A549 (cell line): ENCODE measurements at regions not wholly inside any gene's neighbourhood (a gene's known extent, or its start where the extent isn't known, plus 50 kb on each side); places are given as distances from the start of the nearest gene placed in this dataset.

Source experiments
- CEBPB ChIP-seq, 2 experiments: fragments of >200 bp in 1 of 2; sonication (Bioruptor Twin) in 1 of 2; formaldehyde crosslinking in 1 of 2; IDR thresholded peaks; 2 replicates each; pipeline ENCODE4 v1.6.1; 2012 to 2016
- ESRRA ChIP-seq: fragments of 150-350 bp; IDR thresholded peaks from 2 replicates; pipeline ENCODE4 v1.6.1; 2014; ENCODE audit warnings: mild to moderate bottlenecking, low read length, borderline replicate concordance
- HOXA7 ChIP-seq: fragments of 250-450 bp; sonication (Bioruptor Pico); IDR thresholded peaks from 2 replicates; pipeline ENCODE4 v1.5.0; 2020; ENCODE audit warnings: mild to moderate bottlenecking, moderate library complexity
- MAX ChIP-seq: IDR thresholded peaks from 2 replicates; pipeline ENCODE4 v1.6.1; 2012
- PBX3 ChIP-seq: IDR thresholded peaks from 2 replicates; pipeline ENCODE4 v1.6.1; 2012
- POLR2A ChIP-seq: IDR thresholded peaks from 2 replicates; pipeline ENCODE4 v1.6.1; 2012; ENCODE audit warnings: mild to moderate bottlenecking, low read length
- RAD21 ChIP-seq, 2 experiments: fragments of >200 bp in 1 of 2; sonication (Bioruptor Twin) in 1 of 2; formaldehyde crosslinking in 1 of 2; IDR thresholded peaks in 1 of 2; conservative IDR thresholded peaks in 1 of 2; 2 replicates in 1 of 2; 3 replicates in 1 of 2; pipeline ENCODE4 v1.6.1; 2012 to 2018; ENCODE audit warnings: inconsistent platforms in 1 of 2
- RCOR1 ChIP-seq: fragments of 150-350 bp; IDR thresholded peaks from 2 replicates; pipeline ENCODE4 v1.6.1; 2014; ENCODE audit warnings: antibody characterized with exemption, low read length, low read depth
- SMC3 ChIP-seq: fragments of >200 bp; sonication (Bioruptor Twin); formaldehyde crosslinking; IDR thresholded peaks from 3 replicates; pipeline ENCODE4 v1.6.1; 2018; ENCODE audit warnings: inconsistent platforms
- TF ChIP-seq, protein P1 (sequence below): fragments of >200 bp; sonication (Bioruptor Twin); formaldehyde crosslinking; IDR thresholded peaks from 3 replicates; pipeline ENCODE4 v1.5.1; 2016
- TF ChIP-seq, protein P2 (sequence below): fragments of 200-600 bp; sonication (generic); IDR thresholded peaks from 2 replicates; pipeline ENCODE4 v1.6.1; 2016; ENCODE audit warnings: antibody characterized with exemption, mild to moderate bottlenecking, moderate library complexity

DNA sequence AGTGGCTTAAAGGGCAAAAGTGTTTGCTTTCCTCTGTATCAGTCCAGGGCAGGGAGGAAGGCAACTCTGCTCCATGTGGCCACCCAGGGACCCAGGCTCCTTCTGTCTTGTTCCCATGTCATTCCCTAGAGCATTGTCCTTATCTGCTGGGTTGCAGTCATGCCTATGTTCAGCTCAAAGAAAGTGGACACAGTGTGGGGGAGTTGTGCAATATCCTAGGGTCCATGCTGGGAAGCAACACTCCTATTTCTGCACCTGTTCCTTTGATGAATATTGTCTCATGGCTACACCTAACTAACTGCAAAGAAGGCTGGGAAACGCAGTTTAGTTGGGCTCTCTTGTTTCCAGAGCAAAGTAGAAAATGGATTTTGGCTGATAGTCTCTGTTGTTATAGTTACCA is 107.0 kb upstream of the OTUD4 start:
- TF ChIP-seq RAD21 (conservative IDR thresholded peaks at IDR 0.05 in 1 of 2, IDR thresholded peaks at IDR 0.05 in 1 of 2) (no peak), MAX (no peak), SMC3 (no peak), POLR2A (no peak), HOXA7 (CRISPR knock-in tag) (no peak), ESRRA (no peak), PBX3 (no peak), CEBPB (IDR thresholded peaks at IDR 0.05) (no peak), RCOR1 (no peak)
- TF ChIP-seq, protein P1, sequence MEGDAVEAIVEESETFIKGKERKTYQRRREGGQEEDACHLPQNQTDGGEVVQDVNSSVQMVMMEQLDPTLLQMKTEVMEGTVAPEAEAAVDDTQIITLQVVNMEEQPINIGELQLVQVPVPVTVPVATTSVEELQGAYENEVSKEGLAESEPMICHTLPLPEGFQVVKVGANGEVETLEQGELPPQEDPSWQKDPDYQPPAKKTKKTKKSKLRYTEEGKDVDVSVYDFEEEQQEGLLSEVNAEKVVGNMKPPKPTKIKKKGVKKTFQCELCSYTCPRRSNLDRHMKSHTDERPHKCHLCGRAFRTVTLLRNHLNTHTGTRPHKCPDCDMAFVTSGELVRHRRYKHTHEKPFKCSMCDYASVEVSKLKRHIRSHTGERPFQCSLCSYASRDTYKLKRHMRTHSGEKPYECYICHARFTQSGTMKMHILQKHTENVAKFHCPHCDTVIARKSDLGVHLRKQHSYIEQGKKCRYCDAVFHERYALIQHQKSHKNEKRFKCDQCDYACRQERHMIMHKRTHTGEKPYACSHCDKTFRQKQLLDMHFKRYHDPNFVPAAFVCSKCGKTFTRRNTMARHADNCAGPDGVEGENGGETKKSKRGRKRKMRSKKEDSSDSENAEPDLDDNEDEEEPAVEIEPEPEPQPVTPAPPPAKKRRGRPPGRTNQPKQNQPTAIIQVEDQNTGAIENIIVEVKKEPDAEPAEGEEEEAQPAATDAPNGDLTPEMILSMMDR: no peak
- TF ChIP-seq, protein P2, sequence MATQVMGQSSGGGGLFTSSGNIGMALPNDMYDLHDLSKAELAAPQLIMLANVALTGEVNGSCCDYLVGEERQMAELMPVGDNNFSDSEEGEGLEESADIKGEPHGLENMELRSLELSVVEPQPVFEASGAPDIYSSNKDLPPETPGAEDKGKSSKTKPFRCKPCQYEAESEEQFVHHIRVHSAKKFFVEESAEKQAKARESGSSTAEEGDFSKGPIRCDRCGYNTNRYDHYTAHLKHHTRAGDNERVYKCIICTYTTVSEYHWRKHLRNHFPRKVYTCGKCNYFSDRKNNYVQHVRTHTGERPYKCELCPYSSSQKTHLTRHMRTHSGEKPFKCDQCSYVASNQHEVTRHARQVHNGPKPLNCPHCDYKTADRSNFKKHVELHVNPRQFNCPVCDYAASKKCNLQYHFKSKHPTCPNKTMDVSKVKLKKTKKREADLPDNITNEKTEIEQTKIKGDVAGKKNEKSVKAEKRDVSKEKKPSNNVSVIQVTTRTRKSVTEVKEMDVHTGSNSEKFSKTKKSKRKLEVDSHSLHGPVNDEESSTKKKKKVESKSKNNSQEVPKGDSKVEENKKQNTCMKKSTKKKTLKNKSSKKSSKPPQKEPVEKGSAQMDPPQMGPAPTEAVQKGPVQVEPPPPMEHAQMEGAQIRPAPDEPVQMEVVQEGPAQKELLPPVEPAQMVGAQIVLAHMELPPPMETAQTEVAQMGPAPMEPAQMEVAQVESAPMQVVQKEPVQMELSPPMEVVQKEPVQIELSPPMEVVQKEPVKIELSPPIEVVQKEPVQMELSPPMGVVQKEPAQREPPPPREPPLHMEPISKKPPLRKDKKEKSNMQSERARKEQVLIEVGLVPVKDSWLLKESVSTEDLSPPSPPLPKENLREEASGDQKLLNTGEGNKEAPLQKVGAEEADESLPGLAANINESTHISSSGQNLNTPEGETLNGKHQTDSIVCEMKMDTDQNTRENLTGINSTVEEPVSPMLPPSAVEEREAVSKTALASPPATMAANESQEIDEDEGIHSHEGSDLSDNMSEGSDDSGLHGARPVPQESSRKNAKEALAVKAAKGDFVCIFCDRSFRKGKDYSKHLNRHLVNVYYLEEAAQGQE: no peak
